Prostate gland (tissue), 2 donors: ENCODE measurements at regions not wholly inside any gene's neighbourhood (a gene's known extent, or its start where the extent isn't known, plus 50 kb on each side); places are given as distances from the start of the nearest gene placed in this dataset.

Experiments
- DNase-seq: peaks from one replicate; pipeline ENCODE4 v3.0.0-alpha.2; 2019; ENCODE audit warnings: low spot score
- H3K27ac ChIP-seq, 2 donors: fragments of 200-600 bp; sonication (generic); 2 replicates each; pipeline ENCODE4 v1.5.1; 2017 to 2019
- H3K27me3 ChIP-seq: fragments of 200-600 bp; sonication (generic); replicated peaks from 2 replicates; pipeline ENCODE4 v1.5.1; 2019; ENCODE audit not compliant: insufficient read depth
- H3K36me3 ChIP-seq, 2 donors: fragments of 200-600 bp; sonication (generic); 1 replicate in 1 of 2; 2 replicates in 1 of 2; pipeline versions ENCODE4 v1.5.1 to v1.8.1; 2017 to 2019
- H3K4me1 ChIP-seq: fragments of 200-600 bp; sonication (generic); replicated peaks from 2 replicates; pipeline ENCODE4 v1.5.1; 2019
- H3K4me3 ChIP-seq, 2 donors: fragments of 200-600 bp; sonication (generic); 2 replicates each; pipeline ENCODE4 v1.5.1; 2017 to 2019
- H3K9me3 ChIP-seq: fragments of 200-600 bp; sonication (generic); 2 replicates; pipeline ENCODE4 v1.5.1; 2017
- POLR2A ChIP-seq: fragments of 450-650 bp; IDR thresholded peaks from one replicate; pipeline ENCODE4 v1.6.1; 2016; ENCODE audit warnings: antibody characterized with exemption, mild to moderate bottlenecking
- POLR2AphosphoS5 ChIP-seq: sonication (generic); formaldehyde crosslinking; IDR thresholded peaks from one replicate; pipeline ENCODE4 v1.6.1; 2017; ENCODE audit warnings: antibody characterized with exemption
- WGBS: methylation state at CpG from one replicate; pipeline ENCODE4 v1.1.5; 2018; 5-methylcytosine and 5-hydroxymethylcytosine counted together
- intact Hi-C: fragments of 100-400 bp; cut with DNase I; formaldehyde crosslinking; loops from one replicate; pipeline ENCODE4 v1.14.2; 2022
- TF ChIP-seq, protein P1 (sequence below), 4 experiments: fragments of 200-600 bp in 2 of 4; fragments of 450-650 bp in 2 of 4; sonication (generic) in 2 of 4; IDR thresholded peaks; 1 replicate in 3 of 4; 2 replicates in 1 of 4; pipeline ENCODE4 v1.5.1; 2016 to 2019; ENCODE audit warnings: antibody characterized with exemption in 4 of 4, mild to moderate bottlenecking in 2 of 4, moderate library complexity in 2 of 4

- WGBS = 95% methylated on average over 4 of the region's 4 CpGs
- no peaks in the 10 kb centered on the region for H3K4me1 ChIP-seq
- TF ChIP-seq POLR2A = no peak
- H3K27ac ChIP-seq = no peak overlapping the region
- no peaks in the 10 kb centered on the region for H3K36me3 ChIP-seq
- no peaks in the 10 kb centered on the region for H3K9me3 ChIP-seq
- no peak overlapping the region for H3K4me3 ChIP-seq
- DNase-seq = no peak
- H3K27me3 ChIP-seq = no peaks in the 10 kb centered on the region
- intact Hi-C loops = no loop called here
Observed at GRCh38 chr15:39051626-39052322, 487.2 kb upstream of the RASGRP1 start.

DNA sequence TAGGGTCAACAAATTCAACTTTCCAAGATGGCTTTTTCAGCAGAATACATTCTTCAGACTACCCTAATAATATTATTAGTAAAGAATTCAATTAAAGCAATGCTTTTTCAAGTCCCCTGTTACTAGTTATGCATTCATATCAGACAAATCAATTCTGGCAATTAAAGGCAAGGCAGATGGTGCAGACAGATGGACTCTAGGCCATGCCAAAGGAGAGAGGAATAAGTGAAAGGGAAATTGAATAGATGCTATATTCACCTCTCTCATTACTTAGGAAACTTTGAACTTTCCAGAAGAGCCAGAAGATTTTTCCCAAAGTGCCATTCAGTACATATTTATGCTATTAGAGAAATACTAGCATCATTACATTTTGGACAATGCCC lies 487.7 kb upstream of the RASGRP1 start:
- Histone ChIP-seq H3K36me3 (no peaks in the 10 kb centered on the region), H3K27me3 (no peaks in the 10 kb centered on the region), H3K4me1 (no peaks in the 10 kb centered on the region), H3K9me3 (no peaks in the 10 kb centered on the region), H3K27ac (no peak overlapping the region), H3K4me3 (no peak overlapping the region)
- TF ChIP-seq POLR2A (no peak), POLR2AphosphoS5 (no peak)
- TF ChIP-seq, protein P1, sequence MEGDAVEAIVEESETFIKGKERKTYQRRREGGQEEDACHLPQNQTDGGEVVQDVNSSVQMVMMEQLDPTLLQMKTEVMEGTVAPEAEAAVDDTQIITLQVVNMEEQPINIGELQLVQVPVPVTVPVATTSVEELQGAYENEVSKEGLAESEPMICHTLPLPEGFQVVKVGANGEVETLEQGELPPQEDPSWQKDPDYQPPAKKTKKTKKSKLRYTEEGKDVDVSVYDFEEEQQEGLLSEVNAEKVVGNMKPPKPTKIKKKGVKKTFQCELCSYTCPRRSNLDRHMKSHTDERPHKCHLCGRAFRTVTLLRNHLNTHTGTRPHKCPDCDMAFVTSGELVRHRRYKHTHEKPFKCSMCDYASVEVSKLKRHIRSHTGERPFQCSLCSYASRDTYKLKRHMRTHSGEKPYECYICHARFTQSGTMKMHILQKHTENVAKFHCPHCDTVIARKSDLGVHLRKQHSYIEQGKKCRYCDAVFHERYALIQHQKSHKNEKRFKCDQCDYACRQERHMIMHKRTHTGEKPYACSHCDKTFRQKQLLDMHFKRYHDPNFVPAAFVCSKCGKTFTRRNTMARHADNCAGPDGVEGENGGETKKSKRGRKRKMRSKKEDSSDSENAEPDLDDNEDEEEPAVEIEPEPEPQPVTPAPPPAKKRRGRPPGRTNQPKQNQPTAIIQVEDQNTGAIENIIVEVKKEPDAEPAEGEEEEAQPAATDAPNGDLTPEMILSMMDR (IDR thresholded peaks at IDR 0.05) = no peak
- no peak for DNase-seq
- intact Hi-C loops = no loop called here

- Histone ChIP-seq H3K36me3 (no peaks in the 10 kb centered on the region), H3K4me3 (no peak overlapping the region), H3K4me1 (no peaks in the 10 kb centered on the region), H3K27me3 (no peaks in the 10 kb centered on the region), H3K9me3 (no peaks in the 10 kb centered on the region), H3K27ac (no peak overlapping the region)
- TF ChIP-seq POLR2A = no peak
- TF ChIP-seq, protein P1 (IDR thresholded peaks at IDR 0.05) = no peak
- no peak for TF ChIP-seq POLR2AphosphoS5
- intact Hi-C loops = no loop called here
- DNase-seq = no peak
Observed at GRCh38 chr15:39053480-39053879, 488.9 kb upstream of the RASGRP1 start.

DNA sequence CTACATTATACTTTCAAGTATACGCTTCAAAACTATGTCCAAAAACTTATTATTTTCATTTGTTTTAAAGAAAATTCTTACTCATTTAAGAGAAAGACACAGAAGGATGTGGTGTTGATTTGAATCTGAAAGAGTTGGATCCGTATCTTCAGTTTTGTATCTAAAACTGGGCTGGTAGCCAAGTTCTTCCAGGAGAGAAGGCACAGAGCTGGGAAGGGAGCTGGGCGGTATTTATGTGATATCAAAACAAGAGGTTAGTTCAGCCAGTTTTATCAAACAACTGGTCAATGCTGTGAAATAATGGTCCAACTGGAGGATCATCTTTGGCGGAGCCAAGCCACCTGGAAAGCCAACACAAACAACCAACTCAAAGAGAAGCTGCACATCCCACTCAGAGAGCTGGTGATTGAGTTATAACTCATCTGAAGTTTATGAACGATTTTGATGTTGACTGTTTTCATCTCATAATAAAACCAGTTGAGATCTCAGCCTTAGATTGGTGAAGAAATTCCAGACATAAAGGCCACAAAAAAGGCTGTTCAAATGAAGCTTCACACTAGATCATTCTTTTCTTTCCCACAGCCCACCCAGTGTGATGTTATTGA lies 489.6 kb upstream of the RASGRP1 start:
- Histone ChIP-seq H3K4me3 (no peak overlapping the region), H3K9me3 (no peaks in the 10 kb centered on the region), H3K4me1 (no peaks in the 10 kb centered on the region), H3K27ac (no peak overlapping the region), H3K27me3 (no peaks in the 10 kb centered on the region), H3K36me3 (no peaks in the 10 kb centered on the region)
- intact Hi-C loops = no loop called here
- WGBS = 56% methylated on average over 5 of the region's 5 CpGs
- DNase-seq = no peak
- TF ChIP-seq POLR2A (no peak), POLR2AphosphoS5 (no peak)
- TF ChIP-seq, protein P1 (IDR thresholded peaks at IDR 0.05) = no peak

DNA sequence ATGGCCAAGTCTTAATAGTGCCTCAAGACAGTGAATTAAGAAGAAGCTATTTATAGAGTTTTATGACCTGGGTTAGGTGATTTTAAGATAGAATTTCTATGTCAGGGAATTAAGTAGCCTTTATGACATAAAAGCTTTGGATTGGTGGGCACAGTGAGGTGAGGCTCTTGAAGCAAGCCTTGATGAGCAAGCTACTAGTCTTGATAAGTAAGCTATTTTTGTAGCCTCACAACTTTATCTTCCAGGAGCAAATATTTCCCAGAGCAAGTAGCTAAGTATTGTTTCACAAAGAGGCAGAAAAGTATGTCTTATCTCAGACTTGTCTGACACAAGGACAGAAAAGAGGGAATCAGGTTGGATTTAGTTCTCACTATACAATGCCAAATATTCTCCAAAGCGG lies 491.7 kb upstream of the RASGRP1 start:
- Histone ChIP-seq H3K36me3 (no peaks in the 10 kb centered on the region), H3K9me3 (no peaks in the 10 kb centered on the region), H3K27me3 (no peaks in the 10 kb centered on the region), H3K27ac (no peak overlapping the region), H3K4me1 (no peaks in the 10 kb centered on the region), H3K4me3 (no peak overlapping the region)
- intact Hi-C loops = no loop called here
- 97% methylated on average over 1 of the region's 1 CpG for WGBS
- DNase-seq = no peak
- TF ChIP-seq, protein P1 (IDR thresholded peaks at IDR 0.05) = no peak
- no peak for TF ChIP-seq POLR2A
- TF ChIP-seq POLR2AphosphoS5 = no peak
